ENCODE measurements at regions not wholly inside any gene's neighbourhood (a gene's known extent, or its start where the extent isn't known, plus 50 kb on each side); places are given as distances from the start of the nearest gene placed in this dataset.

- no peak for TF ChIP-seq POLR2AphosphoS5 (IDR thresholded peaks at IDR 0.05)
- no peak for TF ChIP-seq CTCF (IDR thresholded peaks at IDR 0.05)
These were observed 115.7 kb upstream of the FAM9B start for GRCh38 chrX:9149501-9150245.

Measured in suprapubic skin (tissue), 3 donors.